Ramos (cell line): ENCODE measurements at regions not wholly inside any gene's neighbourhood (a gene's known extent, or its start where the extent isn't known, plus 50 kb on each side); places are given as distances from the start of the nearest gene placed in this dataset.

Experiments used
- in situ Hi-C: fragments of 300-500 bp; cut with MboI; formaldehyde crosslinking; loops from one replicate; pipeline ENCODE4 v1.14.3; 2022; ENCODE audit warnings: low sequenced_read_pairs; ENCODE audit not compliant: unreplicated experiment

- in situ Hi-C loops, result no loop called here
Measured at GRCh38 chr18:2171840-2172625, 399.3 kb downstream of the METTL4 start.

- in situ Hi-C loops, result no loop called here
Measured at GRCh38 chr18:2172881-2173280, 398.4 kb downstream of the METTL4 start.

- in situ Hi-C loops, result no loop called here
Measured at GRCh38 chr18:2173486-2173885, 397.8 kb downstream of the METTL4 start.

- in situ Hi-C loops, result loop anchor here (25.0 kb wide), 1 partner anchor 91 kb away; no protein-coding TSS in a partner anchor
Measured at GRCh38 chr18:2178036-2178435, 393.3 kb downstream of the METTL4 start.

- in situ Hi-C loops, result loop anchor here (25.0 kb wide), 1 partner anchor 92 kb away; no protein-coding TSS in a partner anchor
Measured at GRCh38 chr18:2179498-2180183, 391.7 kb downstream of the METTL4 start.

- in situ Hi-C loops, result loop anchor here (25.0 kb wide), 1 partner anchor 93 kb away; no protein-coding TSS in a partner anchor
Measured at GRCh38 chr18:2180586-2180985, 390.7 kb downstream of the METTL4 start.

- in situ Hi-C loops, result loop anchor here (25.0 kb wide), 1 partner anchor 96 kb away; no protein-coding TSS in a partner anchor
Measured at GRCh38 chr18:2183432-2183831, 387.9 kb downstream of the METTL4 start.

GRCh38 chr18:2186967-2187366 is 384.3 kb downstream of the METTL4 start:
- in situ Hi-C loops, result loop anchor here (25.0 kb wide), 1 partner anchor 100 kb away; no protein-coding TSS in a partner anchor

GRCh38 chr18:2188258-2188657 is 383.0 kb downstream of the METTL4 start:
- in situ Hi-C loops, result loop anchor here (25.0 kb wide), 1 partner anchor 101 kb away; no protein-coding TSS in a partner anchor

- in situ Hi-C loops, result loop anchor here (25.0 kb wide), 1 partner anchor 104 kb away; no protein-coding TSS in a partner anchor
Measured at GRCh38 chr18:2191180-2191790, 380.0 kb downstream of the METTL4 start.

- in situ Hi-C loops, result loop anchor here (25.0 kb wide), 1 partner anchor 105 kb away; no protein-coding TSS in a partner anchor
Measured at GRCh38 chr18:2192562-2192961, 378.7 kb downstream of the METTL4 start.

GRCh38 chr18:2197946-2198345 is 373.4 kb downstream of the METTL4 start:
- in situ Hi-C loops, result loop anchor here (25.0 kb wide), 1 partner anchor 111 kb away; no protein-coding TSS in a partner anchor

GRCh38 chr18:2199060-2199459 is 372.2 kb downstream of the METTL4 start:
- in situ Hi-C loops, result loop anchor here (25.0 kb wide), 1 partner anchor 112 kb away; no protein-coding TSS in a partner anchor

GRCh38 chr18:2201036-2201600 is 370.2 kb downstream of the METTL4 start:
- in situ Hi-C loops, result no loop called here

- in situ Hi-C loops, result no loop called here
Measured at GRCh38 chr18:2204736-2205135, 366.6 kb downstream of the METTL4 start.

GRCh38 chr18:2207294-2207693 is 364.0 kb downstream of the METTL4 start:
- in situ Hi-C loops, result no loop called here

- in situ Hi-C loops, result no loop called here
Measured at GRCh38 chr18:2212598-2213205, 358.6 kb downstream of the METTL4 start.

- in situ Hi-C loops, result no loop called here
Measured at GRCh38 chr18:2213905-2214304, 357.4 kb downstream of the METTL4 start.

GRCh38 chr18:2217356-2217755 is 353.9 kb downstream of the METTL4 start:
- in situ Hi-C loops, result no loop called here

- in situ Hi-C loops, result no loop called here
Measured at GRCh38 chr18:2218101-2218500, 353.2 kb downstream of the METTL4 start.
